ENCODE measurements at regions not wholly inside any gene's neighbourhood (a gene's known extent, or its start where the extent isn't known, plus 50 kb on each side); places are given as distances from the start of the nearest gene placed in this dataset.

DNA sequence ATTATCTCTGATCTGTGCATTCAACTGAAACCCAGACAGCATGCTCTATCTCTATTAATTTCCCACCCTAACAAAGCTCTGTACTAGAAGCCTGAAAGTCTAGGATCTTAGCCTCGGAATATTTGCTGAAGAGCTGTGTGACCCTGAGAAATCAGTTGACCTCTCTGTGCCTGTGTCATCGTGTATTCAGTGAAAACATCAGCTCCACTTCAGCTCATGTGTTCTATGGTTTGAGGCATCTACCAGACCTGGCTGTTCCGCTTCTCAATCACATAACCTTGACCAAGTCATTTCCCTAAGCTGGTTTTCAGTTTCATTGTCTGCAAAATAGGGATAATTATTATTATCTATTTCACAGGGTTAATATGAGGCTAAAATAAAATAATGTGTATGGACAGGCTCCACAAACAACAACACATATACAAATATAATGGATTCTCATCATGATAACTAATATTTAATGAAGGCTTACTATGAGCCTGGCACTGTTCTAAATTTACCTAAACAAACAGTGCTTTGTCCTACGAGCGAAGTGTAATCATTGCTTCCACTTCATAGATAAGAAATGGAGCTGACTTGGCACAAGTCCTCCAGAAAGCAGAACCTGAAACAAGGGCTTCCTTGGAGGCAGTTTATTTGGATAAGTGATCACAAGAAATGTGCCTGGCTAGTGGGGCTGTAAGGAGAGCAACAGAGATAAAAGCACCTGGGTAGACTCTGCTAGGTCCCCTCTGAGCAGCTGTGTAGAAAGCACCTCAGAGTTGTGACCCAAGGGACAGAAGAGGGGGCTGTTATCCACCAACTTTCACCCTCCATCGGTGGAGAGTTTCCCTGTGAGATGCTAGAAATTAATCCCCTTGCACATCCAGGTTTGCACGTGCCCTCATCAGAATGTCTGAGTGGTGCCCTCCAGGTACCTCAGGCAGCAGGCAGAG is 356.9 kb downstream of the RAB28 start:
- no peak for DNase-seq

DNA sequence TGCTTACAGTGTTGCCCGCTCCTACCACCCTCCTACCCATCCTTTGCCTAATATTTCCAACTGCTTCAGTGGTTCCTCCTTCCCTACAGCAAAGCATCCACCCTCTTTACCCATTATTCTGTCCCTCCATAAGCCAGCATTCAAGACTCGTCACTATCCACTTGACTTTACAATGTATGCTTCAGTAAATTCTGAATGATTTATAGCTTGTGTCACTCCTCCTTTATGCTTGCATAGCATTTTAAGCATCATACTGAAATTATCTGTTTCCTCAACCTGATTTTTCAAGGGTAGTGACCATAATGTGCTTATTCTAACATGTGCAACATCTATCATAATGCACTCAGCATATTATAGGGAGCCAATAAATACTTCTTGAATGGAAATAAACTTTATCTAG is 365.5 kb downstream of the RAB28 start:
- no peak for DNase-seq

DNA sequence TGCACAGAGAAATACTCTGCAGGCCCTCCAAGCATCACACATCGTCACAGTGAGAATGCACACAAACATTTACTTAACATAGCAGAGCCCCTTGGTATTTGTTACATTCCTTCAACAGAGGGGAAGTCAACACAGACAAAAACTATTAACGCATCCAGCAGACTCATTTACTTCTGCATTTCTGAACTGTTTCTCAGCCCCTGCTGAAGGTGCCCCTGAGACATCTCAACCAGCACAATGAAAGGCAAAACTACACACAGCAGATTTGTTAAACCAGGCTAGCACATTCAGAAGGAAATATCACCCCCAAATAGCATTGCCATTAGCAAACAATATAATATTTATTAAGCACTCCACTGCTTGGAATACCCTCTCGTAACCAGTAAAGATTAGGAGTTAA is 367.0 kb downstream of the RAB28 start:
- DNase-seq, result no peak

- no peak for DNase-seq
These were observed 372.1 kb downstream of the RAB28 start for GRCh38 chr4:13112030-13112429.

DNA sequence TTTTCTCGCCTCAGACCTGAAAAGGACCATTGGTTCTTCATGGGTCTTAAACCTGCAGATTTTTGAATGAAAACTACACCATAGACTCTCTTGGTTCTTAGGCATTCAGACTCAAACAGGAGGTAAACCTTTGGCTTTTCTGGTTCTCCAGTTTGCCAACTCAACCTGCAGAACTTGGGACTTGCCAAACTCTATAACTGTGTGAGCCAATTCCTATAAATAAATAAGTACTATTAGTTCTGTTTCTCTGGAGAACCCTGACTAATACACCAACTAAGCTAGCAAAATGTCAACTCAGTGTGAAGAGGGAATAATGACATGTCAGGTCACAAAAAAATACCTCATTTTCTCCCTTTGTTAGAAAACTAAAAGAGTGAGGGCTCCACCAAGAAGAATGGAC is 374.6 kb downstream of the RAB28 start:
- DNase-seq, result no peak

- DNase-seq, result peak in 1 of 4 experiments; percentile 1
These were observed 376.0 kb downstream of the RAB28 start for GRCh38 chr4:13108096-13108495.

DNA sequence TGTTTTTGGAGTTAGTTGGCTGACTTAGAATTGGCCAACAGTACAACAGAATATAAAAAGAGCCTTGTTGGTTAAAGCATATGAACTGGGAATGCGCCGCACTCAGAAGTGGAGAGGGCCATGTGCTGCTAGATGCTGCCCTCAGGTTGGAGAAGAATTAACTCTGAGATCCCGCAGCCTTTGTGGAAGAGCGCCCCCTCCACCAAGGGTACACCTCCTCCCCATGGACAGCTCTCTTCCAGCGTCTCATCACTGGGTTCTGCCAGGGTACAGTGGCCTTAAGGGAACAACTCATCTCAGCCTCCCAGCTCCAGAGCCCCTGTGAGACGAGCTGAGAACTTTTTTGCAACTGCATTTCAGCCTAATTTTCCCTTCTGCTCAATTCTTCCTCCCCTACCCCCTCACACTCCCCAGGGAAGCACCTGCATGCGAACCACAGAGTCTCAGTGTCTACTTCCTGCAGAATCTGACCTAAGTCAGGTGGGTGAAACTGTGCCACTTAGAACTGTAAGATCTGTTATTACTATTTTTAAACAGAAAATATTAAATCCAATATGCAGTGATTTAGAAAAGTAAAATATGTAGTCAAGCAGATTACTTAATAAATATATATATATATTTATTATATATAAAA is 380.6 kb downstream of the RAB28 start:
- no peak for DNase-seq

DNA sequence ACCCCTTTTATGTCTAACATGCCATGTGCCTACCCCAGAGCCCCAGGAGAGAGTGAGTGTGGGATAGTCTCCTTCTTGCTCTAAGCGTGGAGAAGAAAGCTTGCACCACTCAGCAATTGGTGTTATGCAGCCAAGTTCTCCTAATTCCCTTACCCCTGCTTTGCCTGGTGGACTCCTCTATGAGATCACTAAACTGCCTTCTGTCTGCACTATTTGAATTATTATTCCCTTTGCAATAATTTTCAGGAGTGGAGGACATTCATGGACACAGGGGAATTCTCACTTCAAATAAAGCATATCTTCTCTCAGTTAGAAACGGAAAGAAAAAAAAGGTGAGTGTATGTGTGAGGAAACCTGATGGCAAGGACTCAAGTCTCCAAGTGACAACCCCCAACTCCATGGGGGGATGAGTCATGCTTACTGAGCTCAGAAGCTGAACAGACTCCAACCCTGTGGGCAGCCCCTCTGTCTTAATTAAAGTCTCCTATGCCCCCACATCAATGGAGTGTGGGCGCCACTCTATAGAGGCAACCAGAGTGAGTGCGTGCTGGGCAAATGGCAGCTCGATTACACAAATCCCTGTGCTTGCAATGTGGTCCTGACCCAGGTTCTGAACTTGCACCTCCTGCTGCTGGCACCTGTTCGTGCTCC is 381.9 kb downstream of the RAB28 start:
- no peak for DNase-seq

DNA sequence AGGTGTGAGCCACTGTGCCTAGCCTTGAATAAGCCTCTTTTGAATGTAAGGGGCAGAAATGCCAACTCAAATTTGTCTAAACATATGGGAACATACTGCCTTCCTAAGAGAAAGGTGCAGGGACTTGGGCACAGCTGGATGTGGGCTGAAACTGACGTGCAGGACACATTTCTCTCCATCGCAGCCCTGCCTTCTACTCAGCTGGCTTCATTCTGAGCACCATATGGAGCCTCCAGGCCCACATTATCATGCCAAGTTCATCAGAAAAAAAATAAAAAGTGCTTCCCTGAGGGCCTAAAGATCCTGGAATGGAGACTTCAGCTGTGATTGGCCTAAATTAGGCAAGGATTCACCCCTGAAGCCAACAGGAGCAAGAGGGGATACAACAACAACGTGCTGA is 386.2 kb downstream of the RAB28 start:
- no peak for DNase-seq

DNA sequence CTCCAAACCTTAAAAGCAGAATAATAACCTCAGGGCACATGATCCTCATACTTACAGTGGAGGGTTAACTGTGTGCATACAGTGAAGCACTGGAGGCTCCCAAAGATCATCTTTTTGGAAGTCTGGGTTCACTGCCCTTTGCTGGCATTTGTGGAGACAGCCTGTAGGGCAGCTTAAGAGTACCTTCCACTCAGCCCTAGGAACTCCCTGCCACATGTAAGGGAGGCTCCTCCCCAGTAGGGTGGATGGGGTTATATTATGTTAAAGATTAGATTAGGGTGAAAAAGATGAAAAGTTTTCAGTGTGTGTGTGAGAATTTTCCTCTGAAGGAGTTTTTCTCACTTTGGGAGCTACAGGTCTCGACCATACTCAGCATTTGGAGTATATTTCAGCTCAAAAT is 388.4 kb downstream of the RAB28 start:
- no peak for DNase-seq

DNA sequence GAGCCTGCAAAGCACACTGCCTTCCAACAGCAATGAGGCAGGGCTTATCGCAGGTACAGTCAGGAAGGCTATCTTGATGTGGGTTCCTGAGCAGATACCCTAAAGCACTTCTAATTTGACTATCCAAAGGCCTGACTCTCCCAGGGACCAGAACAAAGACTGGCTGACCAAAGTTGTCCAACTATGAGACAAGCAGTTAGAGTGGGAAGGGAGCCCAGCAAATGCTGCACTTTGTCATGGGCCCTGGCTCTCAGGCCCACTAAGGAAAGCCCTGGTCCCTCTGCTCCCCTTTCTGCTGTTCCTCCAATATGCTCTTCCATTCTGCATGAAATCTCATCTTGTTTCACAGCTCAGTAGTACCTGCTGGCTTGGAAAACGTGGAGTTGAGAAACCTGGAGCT is 391.0 kb downstream of the RAB28 start:
- DNase-seq, result no peak

DNA sequence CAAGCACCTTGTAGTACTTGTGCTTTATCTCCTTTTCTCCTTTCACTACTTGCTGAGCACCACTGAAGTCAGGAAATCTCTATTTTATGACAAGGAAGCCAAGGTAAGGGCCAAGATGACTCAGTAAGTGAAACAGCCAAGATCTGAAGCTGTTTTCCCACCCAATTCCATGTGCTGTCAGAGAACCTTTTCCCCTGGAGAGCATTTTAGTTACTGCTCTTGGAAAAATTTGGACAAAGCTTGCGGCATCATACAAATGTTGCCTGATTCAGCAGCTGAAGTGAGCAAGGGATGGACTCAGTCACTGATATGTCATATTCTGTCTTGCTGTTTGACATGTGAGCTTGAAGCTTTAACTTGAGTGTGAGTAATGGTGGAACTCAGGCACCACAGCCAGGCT is 391.4 kb downstream of the RAB28 start:
- DNase-seq, result no peak

DNA sequence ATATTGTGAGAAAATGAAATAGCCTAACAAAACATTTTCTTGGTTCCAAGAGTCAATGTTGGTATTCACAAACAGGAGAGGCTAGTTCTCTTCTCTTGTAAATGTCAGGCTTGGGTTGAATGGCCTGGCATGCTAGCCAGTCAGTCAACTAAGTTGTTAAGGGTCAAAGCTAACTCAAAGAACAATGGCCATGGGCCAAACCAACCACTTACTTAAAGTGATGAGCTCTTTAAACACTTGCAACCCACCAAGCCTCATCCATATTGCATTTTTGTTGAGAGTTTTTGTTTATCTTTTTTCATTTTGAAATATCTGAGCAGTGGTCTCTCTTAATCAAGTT is 394.5 kb downstream of the RAB28 start:
- DNase-seq, result no peak

GRCh38 chr4:13088726-13089658 is 395.1 kb downstream of the RAB28 start:
- DNase-seq, result no peak

DNA sequence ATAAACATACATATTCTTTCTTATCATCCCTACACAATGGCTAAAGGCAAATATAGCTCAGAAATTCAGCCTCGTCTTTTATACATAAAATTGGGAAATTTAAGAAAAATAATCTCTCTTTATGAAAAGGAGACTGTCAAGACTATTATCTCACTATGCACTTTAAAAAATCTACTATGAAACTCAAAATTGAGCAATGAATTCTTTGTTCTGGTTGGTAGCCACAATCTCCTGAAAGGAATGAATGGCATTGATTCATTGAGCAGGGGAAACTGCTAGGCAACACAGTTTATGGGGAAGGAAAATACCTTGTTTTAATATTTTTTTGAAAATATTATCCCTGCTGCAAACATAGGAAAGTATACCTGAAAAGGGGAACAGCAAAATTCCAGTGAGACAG is 397.1 kb downstream of the RAB28 start:
- DNase-seq, result no peak

- DNase-seq, result no peak
These were observed 399.9 kb downstream of the RAB28 start for GRCh38 chr4:13084210-13084609.

DNA sequence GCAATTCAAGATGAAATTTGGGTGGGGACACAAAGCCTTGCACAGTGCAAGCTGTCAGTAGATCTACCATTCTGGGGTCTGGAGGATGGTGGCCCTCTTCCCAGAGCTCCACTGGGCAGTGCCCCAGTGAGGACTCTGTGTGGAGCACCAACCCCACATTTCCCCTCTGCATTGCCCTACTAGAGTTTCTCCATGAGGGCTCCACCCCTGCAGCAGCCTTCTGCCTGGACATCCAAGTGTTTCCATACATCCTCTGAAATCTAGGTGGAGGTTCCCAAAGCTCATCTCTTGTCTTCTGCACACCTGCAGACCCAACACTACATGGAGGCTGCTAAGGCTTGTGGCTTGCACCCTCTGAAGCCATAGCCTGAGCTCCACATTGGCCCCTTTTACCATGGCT is 402.3 kb downstream of the RAB28 start:
- DNase-seq, result no peak

- DNase-seq, result no peak
These were observed 417.1 kb downstream of the RAB28 start for GRCh38 chr4:13067077-13067476.

- DNase-seq, result no peak
These were observed 425.1 kb downstream of the RAB28 start for GRCh38 chr4:13059019-13059418.

DNA sequence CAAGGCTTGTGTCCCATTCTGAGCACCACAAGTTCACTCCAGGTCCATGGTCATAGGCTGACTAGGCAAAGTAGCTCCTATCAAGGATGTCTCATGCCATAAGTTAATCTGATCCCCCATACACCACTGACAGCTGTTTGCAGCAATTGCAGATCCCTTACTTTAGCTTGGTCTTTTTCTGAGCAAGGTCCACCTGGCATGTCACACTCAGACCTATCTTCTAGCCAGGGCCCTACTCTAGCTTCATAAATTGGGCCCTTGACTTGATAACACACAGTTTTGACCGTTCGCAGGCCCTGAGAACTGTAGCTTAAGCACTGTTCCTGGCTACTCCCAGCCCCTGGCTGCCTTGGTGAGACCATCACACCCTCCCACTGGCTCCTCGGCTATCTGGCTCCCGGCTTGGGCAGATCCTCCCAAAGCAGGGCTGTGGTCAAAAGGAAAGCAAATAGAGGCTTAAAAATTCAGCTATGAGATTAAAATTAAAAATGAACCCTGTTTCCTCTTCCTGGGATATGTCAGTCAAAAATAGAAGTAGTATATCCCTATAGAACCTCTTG is 427.4 kb downstream of the RAB28 start:
- DNase-seq, result no peak

GRCh38 chr4:13054420-13054970 is 429.6 kb downstream of the RAB28 start:
- DNase-seq, result no peak

DNA sequence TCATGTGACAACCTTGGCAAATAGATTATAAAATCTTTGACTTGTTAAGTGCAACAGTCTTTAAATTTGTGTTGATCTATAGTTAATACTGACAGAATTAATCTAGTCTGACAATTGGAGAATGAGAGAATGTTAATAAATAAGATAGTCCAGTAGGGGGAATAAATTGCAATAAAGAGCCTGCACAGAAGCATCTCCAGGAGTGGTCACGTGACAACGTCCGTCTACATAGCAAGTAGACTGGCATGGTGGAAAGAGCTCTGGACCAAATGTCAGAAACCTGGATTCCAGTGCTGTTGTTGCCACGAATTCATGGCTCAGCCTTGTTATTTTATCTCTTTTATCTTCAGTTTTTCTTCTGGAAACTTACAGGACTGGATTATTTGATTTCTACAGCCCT is 436.5 kb downstream of the RAB28 start:
- no peak for DNase-seq

Data from suppressor macrophage (primary cell).